Activated effector memory CD4-positive, alpha-beta T cell treated with Interleukin-2 at 50 U/mL for 16 hours (primary cell): ENCODE measurements at regions not wholly inside any gene's neighbourhood (a gene's known extent, or its start where the extent isn't known, plus 50 kb on each side); places are given as distances from the start of the nearest gene placed in this dataset.
"Not testable (repeated sequence)": the region's sequence is repeated elsewhere in the genome, so short reads cannot be mapped to it uniquely, and the experiment has no call there.

ENCODE experiments used
- DNase-seq: peaks from one replicate; pipeline ENCODE4 v3.0.0-alpha.2; 2020

DNA sequence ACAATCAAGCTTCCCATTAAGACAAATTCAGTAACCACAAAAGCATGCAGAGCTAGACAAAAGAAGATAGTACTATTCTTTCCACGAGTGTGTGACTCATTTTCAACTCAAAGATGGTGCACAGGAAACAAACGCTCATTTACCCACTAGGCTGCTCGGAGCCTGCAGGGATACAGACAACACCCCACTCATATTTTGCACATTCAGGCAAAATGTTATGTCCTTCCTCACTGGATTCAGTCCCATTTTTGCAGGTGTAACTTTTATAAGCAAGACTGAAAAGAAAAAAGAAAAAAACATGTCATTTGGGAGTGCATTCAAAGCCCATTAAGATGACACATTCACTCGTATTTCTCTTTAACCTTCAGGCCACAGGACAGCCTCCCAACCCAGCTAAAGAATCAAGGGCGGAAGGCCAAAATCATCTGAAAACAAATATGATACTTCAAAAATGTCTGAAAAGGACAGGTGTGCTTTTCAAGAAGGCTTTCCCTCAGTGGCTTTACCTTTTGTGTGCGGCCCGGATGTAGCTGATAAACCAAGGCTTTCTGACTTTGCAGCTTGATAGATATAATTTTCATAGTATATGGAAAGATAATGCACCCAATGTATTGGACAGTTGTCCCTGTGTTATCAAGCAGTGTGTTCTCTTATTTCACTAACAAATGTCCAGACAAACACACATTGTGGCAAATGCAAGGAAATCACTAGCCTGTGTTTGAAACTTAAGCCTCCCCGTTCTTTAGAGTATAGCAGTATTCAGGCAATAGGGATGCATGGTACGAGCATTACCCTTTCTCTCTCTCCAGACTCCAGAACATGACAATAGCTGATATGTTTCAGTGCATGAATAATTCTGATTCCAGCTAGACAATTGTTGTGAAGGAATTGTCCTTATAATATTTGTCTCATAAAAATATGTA, 147.8 kb upstream of the KRR1 start:
- no peak for DNase-seq

DNA sequence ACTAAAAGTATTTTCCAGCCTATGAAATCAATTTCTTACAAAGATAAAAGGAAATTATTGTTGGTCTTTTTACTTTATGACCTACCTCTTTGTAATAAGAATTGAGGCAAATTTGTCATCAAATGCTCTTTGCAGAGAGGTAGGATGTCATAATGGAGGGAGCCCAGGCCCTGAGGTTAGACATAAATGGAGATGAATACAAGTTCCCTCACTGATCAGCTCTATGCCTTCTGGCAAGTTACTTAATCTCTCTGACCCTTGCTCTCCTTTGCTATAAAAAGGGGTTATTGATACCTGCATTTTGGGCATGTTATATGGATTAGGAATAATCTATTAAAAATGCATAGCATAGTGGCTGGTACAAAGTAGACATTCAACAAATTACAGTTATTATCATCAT, 146.9 kb upstream of the KRR1 start:
- DNase-seq: no peak

DNA sequence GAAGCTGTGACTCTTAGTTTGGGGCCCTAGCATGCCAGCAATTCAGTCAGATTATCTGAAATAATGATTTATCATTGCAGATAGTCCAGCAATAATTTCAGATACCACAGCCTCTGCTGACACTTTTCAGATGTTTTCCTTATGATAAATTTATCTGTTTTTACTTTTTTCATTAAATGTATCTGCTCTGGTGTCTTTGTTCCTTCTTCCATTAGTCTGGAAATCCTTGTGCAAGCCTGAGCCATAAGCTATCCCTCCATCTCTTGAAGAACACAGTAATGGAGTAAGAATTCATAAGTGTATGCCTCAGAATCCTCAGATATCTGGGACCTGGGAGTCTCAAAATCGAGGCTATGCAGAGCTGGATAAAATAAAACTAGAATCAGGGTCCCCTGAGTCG, 146.4 kb upstream of the KRR1 start:
- no peak for DNase-seq

DNA sequence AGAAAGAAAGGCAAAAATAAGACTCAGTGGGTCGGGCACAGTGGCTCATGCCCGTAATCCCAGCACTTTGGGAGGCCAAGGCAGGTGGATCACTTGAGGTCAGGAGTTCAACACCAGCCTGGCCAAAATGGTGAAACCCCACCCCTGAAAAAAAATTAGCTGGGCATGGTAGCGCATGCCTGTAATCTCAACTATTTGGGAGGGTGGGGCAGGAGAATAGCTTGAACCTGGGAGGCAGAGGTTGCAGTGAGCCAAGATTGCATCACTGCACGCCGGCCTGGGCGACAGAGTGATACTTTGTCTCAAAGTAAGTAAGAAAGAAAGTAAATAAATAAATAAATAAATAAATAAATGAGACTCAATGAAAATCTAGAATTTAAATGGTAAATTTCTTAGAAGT, 145.9 kb upstream of the KRR1 start:
- not testable (repeated sequence) for DNase-seq

DNA sequence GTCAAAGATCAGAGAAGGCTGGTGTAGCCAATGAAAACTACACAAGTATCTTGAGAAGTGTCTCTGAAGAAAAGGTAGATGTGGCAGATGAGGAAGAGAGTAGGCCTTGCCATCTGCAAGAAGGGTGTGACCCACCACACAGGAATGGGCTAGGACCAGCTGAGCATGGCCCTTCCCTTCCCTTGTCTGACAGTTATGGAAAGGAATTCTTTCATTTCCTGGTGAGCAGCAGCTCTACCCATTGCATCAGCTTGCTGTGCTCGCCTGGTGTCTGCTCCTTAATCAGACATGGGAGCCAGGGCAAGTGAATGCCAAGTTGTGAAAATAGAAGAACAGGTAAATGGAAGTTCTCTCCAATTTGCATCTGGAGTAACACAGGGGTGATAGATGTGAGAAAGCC, 145.2 kb upstream of the KRR1 start:
- DNase-seq: no peak

DNA sequence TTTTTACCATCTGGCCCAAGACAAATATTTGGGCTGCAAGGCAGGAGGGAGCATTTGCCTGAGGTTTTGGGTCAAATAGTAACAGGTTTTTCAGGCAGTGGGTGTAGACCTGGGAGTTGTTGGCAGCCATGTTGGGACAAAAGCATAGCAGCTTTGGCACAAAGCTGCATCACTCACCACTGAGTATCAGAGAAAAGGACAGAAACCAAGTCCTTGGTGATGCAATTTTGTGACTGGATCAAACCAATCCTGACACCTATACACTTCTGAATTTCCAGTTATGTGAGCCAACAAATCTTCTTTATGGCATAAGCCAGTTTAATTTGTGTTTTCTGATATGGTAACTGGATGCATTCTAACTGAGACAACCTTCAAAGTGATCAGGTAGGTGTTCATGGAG, 144.8 kb upstream of the KRR1 start:
- DNase-seq: no peak

DNA sequence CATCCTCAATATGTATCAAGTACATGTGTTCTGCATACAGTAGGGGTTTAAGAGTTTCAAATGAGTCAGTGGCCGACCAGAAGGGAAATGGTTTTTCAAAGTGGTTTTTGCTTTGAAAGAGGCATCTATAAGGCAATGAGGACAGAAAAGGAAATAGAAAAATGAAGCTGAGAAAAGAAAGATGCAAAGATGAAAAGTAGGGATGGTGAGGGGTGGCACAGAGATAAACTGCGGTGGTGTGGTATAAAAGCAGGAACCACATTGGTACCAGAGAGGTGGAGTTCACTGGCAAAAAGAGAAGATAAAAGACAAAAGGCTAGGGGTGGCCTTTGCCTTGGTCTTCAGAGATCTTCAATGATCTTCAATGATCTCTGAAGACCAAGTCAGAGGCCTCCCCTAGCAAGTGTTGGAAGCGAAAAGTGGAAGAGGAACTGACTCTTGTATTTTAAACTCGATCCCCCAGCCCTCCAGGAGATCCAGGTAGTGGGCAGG, 144.0 kb upstream of the KRR1 start:
- no peak for DNase-seq

DNA sequence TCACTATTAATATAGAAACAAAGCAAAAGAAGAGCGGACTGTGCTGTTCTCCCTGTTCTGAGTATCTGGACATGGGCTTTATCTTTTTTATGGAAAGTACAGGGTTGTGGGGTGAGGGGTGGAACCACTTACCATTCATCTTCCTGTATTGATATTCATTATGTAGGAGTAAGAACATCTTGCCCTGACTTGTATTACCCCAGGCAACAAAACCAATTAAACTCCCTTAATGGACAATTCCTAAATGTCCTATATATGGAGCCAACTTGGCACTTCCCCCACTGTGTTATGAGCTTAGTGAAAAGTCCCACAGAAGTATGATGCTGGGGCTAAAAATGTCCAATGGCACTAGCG, 139.9 kb upstream of the KRR1 start:
- no peak for DNase-seq

DNA sequence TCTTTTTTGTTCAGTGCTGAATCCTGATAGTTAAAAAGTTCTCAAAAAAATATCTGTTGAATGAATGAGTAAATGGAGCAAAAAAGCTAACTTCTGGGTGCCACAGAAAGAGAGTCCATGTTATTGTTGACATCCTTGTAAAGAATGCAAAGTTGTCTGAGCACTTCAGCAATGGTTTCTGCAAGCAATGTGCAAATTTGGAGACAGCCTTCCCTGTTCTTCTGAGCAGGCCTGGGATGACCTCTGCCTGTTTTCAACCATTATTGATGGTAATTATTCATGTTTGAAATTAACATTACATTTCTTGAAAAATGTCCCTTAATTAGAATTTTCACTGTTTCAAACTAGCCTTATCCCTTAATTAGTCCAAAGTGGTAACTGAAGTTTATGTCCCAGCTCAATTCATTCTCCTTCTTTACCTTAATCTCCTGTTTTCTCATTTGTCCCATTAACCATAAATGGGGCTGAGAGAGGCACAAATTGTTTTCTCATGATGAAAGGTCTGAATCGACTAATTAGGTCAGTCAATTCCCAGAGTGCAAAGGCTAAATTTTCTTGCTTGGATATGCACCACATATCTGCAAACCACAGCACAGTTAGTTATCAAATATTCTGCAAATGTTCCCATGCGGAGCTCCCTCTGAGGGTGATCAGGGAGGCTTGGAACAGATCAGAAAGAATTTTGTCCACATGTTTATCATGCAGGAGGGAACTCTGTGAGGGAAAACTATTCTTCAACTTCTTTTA, 139.4 kb upstream of the KRR1 start:
- no peak for DNase-seq

DNA sequence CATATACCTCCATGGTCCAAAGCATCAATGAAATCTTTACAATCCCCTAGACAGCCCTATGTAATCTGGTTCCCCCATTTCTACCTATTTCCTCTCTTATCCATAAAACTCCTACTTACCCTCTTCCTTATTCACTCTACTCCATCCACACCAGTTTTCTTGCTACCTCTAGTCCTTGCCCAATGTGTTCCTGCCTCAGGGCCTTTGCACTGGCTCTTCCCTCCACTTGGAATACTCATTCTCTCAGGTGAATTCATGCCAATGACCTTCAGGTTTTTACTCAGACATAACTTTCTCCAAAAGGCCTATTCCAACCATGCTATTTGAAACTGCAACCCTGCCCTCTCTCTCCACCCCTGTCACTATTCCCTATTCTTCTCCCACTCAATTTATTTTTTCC, 138.7 kb upstream of the KRR1 start:
- DNase-seq: no peak

DNA sequence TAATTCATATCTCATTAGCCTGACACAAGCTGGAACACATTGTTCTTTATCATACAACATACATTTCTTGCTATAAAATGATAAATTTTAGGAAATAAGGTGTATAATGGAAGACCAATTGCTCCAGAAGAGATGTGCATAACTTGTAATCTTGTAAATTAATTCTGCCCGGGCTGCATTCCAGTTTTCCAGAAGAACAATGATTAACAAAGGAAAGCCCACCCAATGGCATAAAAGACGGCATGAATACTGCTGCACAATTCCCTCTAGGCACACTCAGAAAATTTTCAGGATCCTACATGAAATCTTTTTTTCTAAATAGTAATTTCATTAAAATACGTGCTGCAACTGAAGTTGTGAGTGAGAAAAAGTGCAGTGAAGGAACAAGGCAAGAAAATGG, 137.4 kb upstream of the KRR1 start:
- no peak for DNase-seq

DNA sequence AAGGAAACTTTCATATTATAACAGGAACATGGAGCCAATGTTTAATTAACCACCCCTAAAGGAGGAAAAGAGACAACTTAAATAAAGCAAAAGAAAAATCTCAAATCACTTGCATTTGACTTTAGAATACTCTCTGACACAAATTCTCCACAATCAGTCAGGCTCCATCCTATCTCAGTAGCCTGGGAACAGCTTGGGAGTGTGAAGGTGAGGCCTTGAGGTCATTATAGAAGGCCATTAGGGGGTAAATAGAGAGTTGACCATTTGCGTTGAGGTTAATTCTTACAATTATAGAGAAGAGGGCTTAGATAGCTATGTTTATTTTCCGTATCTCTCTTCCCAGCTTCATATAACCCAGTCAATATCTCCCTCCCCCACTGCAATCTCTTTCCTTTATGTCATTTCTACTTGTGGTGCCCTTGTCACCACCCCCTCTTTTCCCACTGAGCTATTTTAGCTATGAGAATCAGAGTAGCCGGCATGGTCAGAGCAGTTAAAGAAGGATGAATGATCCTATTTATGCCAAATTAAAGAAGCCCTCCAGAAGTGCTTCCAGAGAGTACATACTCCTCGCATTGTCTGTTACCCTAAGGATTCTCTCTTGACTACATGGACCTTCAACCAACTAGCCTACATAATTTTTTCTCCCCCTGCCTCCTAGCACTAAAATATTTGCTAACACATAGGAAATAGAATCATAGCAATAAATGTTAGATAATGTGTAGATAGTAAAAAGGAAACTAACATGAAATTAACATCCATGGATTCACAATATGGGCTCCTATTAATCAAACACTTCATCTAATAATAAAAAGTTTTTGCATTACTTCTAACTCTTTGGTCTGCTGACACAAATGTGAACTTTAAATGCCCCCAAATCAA, 135.2 kb upstream of the KRR1 start:
- DNase-seq: no peak

DNA sequence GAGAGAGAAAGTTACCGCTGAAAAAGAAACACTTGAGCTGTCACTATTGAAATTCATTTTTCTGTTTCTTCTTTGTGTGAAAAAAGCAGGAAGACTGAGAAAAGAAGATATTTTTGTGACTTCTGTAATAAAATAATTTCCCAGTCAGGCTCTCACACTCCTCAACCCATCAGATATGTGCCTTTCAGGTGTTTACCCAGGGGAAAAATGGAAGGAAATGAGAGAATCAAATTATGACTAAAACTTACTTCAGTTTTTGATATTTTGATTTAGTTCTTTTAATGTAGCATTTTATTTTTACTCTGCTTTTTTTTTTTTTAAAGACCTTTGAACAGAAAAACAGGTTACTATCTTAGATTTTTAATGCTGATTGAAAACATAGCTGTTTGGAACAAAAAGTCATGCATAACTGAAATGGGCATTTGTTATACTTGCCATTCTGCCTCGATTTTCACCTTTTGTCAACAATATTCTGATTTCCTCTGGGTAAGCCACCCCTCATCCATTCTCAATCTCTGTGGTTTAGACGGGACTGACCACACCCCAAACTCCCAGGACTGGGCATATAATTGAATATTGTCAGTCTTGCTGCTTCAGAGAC, 133.2 kb upstream of the KRR1 start:
- DNase-seq: no peak

DNA sequence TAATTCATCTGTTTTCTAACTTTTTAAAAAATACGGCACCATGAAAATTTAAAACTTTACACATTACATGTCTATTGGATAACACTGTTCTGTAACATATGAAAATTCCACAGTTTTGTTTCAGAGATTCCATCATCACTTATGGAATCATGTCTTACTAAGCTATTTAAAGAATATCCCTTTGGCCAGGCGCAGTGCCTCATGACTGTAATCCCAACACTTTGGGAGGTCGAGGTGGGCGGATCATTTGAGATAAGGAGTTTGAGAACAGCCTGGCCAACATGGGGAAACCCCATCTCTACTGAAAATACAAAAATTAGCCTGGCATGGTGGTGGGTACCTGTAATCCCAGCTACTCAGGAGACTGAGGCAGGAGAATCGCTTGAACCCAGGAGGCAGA, 131.7 kb upstream of the KRR1 start:
- DNase-seq: not testable (repeated sequence)

DNA sequence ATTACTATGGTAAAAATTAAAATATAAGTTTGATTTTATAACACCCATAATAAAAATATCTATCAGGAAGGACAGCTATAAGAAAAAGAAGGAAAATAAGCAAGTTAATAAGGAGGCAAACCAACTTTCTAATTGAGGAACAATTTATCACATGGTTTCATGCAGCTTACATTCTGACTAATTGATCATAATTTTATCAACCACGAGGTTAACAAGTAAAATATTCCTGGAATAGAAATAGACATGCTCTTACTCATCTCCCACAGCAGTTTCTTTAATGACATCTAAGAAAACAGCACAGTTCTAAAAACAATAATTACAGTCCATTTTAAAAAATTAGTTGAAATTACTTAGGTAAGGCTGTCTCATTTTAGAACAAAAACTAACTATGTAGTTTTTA, 130.8 kb upstream of the KRR1 start:
- no peak for DNase-seq

DNA sequence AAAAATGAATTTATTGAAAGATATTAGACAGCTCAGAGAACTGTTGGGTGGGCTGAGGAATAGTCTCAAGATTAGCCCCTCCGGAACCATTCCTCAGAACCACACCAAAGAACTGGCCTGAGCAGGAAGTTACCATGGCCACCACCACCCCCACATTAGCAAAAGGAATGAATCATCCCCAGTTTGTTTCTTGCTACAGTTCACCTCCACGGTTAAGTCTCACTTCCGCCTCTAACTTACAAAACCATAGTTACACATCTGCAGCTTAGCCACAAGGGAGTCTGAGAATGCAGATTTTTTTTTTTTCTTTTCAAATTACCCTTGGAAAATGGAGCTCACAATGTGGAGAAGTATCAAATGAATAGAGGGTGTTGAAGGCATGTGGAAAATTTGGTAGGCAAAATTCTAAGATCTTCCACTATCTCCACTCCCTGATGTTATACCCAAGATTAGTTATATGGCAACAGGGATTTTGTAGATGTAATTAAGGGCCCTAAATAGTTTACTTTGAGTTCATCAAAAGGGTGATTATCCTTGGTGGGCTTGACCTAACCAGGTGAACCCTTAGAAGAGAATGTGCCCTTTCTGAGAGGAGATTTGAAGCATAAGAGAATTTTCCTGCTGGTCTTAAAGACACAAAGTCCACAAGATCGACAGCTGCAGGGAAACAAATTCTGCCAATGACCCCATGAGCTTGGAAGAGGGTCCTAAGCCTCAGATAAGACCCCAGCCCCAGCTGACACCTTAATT, 129.8 kb upstream of the KRR1 start:
- peak; percentile 6 for DNase-seq

DNA sequence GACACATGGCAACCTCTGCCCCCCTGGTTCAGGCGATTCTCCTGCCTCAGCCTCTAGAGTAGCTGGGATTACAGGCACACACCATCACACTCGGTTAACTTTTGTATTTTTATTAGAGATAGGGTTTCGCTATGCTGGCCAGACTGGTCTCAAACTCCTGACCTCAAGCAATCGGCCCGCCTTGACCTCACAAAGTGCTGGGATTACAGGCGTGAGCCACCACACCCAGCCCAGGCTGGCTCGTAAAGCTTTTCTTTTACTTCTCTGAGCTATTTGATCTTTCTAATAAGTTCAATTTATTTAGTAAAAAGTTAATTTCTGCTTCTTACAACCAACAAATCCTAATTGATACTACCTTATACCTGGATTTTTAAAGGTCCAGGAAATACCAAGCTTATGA, 127.4 kb upstream of the KRR1 start:
- no peak for DNase-seq

DNA sequence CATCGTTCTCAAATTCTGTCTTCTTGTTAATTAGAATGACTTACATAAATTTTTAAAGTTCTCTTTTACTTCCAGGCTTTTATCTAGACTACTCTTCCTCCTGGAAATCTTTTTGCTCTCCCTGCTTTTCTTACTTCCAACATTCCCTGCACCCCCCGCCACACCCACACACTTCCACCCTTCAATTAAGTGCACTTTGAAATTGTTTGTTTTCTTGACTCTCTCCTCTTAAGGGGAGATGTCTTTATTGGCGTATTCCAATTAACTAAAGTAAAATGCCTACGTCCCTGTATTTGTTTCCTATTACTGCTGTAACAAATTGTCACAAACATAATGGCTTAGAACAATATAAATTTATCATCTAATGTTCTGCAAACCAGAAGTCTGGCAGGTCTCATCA, 125.2 kb upstream of the KRR1 start:
- DNase-seq: no peak

DNA sequence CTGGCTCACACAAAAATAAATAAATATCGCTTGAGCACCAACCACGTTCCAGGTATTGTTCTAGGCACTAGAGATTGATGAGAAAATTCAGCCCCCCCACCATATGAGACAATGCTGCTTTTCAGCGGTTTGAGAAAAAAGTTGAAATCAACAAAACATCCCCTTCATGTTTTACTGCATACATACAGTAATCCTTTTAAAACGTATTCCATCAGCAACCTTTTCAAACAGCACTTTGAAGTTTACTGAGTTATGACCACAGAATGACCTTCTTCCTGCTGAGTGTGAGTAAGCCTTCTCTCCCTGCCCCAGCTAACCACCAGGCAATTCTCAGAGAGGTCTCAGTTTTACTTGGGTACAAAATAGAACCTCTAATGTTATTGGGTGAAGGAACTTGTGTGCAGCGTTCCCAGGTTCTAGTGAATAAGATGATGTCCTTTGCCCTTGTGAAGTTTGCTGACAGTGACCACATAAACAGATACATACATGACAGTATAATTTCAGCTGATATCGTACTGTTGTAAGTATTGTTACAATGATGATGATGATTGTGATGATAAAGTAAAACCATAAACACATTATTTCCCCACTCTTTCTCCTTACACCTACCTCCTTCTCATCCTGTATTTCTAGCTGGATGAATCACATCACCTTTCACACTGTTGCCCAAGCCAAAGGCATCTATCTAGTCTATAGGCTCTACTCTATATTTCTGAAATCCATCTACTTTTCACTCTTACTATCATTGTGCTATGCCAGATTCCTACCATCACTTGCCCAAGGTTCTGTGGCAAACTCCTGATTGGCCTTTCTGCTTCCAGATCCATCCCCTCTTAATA, 124.4 kb upstream of the KRR1 start:
- no peak for DNase-seq

DNA sequence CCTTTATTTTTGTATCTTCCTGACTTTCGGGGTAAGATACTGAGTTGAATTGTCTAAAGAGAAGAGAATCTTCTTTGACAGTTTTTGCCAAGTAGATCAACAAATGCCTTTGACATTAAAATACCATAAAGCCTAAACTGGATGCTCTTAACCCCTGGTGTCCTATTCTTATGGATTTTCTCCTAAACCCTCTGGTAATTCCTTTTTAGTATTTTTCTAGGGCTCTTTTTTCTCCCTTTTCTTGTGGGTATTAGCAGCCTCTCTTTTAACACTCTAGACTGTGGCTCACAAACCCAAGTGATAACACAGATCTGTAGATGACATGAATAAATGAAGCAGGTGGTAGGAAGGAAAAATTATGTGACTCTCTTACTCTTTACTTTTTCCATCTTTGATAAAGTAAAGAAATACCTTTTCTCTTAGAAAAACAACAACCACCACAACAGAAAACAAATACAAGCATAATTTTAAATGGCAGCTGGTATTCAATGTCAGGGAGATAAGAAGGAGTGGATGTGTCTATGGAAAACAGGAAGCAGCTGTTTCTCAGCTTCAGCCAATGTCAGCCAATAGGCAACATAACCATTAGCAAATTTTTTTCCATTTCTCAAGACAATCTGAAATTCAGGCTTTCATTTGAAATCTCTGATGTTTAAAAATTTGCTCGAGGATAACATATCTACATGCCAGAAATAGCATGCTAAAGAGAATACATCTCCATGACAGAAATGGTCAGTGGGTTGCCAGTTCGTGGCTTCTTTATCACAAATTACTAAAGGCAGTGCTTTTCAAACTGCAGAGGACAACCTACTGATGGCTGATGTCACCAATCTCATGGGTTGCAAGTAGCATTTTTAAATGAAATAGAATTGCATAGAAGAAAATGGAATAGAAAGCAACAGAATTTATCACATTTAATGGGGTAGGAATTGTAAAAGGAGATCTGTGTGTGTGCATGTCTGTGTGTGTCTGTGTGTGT, 123.1 kb upstream of the KRR1 start:
- DNase-seq: no peak
